ENCODE measurements at regions not wholly inside any gene's neighbourhood (a gene's known extent, or its start where the extent isn't known, plus 50 kb on each side); places are given as distances from the start of the nearest gene placed in this dataset.

DNA sequence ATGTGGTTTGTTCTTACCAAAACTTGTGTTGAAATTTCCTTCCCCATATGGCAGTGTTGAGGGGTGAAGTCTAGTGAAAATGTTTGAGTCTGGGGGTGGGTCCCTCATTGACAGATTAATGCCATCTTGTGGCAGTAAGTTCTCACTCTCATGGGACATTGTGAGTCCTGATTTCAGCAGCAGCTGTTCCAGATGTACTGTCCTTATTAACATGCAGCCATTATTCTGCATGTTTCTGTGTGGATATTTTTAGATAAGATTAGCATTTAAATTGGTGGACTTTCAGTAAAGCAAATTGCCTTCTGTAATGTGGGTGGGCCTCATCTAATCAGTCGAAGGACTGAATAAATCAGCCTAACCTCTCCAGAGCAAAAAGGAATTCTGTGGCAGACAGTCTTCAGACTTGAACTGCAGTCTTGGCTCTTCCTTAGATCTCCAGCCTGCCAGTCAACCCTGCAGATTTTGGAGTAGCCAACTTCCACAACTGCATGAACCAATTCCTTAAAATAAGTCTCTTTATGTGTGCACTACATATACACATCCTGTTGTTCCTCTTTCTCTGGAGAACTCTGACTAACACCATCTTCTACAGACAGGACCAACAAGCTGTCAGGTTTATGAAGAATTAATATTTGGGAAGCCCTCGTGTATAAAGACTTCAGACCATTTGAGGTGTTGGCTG lies 138.7 kb upstream of the ZNF516 start:
- POLR2A ChIA-PET = no interaction called here
- TF ChIP-seq, protein P1, sequence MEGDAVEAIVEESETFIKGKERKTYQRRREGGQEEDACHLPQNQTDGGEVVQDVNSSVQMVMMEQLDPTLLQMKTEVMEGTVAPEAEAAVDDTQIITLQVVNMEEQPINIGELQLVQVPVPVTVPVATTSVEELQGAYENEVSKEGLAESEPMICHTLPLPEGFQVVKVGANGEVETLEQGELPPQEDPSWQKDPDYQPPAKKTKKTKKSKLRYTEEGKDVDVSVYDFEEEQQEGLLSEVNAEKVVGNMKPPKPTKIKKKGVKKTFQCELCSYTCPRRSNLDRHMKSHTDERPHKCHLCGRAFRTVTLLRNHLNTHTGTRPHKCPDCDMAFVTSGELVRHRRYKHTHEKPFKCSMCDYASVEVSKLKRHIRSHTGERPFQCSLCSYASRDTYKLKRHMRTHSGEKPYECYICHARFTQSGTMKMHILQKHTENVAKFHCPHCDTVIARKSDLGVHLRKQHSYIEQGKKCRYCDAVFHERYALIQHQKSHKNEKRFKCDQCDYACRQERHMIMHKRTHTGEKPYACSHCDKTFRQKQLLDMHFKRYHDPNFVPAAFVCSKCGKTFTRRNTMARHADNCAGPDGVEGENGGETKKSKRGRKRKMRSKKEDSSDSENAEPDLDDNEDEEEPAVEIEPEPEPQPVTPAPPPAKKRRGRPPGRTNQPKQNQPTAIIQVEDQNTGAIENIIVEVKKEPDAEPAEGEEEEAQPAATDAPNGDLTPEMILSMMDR (IDR thresholded peaks at IDR 0.05; ENCODE audit: insufficient read depth, low read length, missing control alignments) = no peak
- CTCF ChIA-PET = no interaction called here
- H3K4me3 ChIP-seq (ENCODE audit: low read depth, low read length) = no peak overlapping the region
- no peak for DNase-seq (ENCODE audit: low read depth, low spot score)

DNA sequence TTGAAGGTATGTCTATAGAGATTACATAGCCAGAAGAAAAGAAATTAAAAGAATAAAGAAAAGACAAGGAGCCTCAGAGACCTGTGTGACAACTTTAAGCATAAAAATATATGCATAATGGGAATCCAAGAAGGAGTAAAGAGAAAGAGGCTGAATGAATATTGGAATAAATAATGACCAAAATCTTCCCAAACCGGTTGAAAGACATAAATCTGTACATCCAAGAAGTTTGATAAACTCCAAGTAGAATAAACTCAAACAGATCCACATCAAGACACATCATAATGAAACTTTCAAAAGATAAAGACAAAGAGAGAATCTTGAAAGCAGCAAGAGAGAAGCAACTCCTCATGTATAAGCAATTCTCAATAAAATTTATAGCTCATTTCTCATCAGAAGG lies 132.4 kb upstream of the ZNF516 start:
- ChIA-PET POLR2A (no interaction called here), CTCF (interaction anchor here (1.0 kb wide), 1 partner anchor 228 kb away, joined by 3 read pairs; no protein-coding TSS in a partner anchor)
- no peak for DNase-seq (ENCODE audit: low read depth, low spot score)
- TF ChIP-seq, protein P1 (IDR thresholded peaks at IDR 0.05; ENCODE audit: insufficient read depth, low read length, missing control alignments) = no peak
- no peak overlapping the region for H3K4me3 ChIP-seq (ENCODE audit: low read depth, low read length)

DNA sequence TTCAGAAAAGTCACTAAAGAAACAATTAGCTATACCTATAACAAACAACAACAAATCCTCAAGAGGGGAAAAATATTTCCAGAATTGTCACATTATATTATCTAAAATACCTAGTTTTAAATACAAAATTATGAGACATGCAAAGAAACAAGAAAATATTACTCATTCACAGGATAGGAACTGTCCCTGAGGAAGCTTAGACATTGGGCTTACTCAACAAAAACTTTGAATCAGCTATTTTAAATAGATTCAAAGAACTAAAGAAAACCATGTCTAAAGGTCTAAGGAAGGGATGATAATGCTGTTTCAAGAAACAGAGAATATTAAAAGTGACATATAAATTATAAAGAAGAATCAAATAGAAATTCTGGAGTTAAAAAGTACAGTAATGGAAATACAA lies 131.9 kb upstream of the ZNF516 start:
- no peak overlapping the region for H3K4me3 ChIP-seq (ENCODE audit: low read depth, low read length)
- TF ChIP-seq, protein P1 (IDR thresholded peaks at IDR 0.05; ENCODE audit: insufficient read depth, low read length, missing control alignments) = no peak
- ChIA-PET POLR2A (no interaction called here), CTCF (interaction anchor here (1.0 kb wide), 1 partner anchor 228 kb away, joined by 3 read pairs; no protein-coding TSS in a partner anchor)
- DNase-seq (ENCODE audit: low read depth, low spot score) = no peak

DNA sequence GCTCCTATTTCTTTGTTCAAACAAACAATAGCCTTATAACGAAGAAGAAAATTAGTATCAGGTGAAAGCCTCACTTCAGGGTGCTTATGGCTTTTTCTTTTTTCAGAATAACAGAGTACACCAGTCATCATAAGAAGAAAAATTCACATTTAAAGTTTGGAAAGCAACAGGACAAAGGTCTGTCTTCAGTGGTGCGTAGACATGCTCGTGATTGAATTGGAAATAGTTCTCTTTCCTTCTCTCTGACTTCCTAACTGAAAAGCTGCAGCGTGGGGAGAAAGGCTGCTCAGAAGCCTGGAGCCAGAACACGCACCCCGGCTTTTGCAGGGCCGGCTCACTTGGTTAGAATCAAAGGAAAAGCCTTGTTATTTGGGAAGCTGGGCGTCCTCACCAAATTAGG lies 127.6 kb upstream of the ZNF516 start:
- ChIA-PET CTCF (interaction anchor here (0.8 to 1.9 kb wide), 2 partner anchors 28 to 226 kb away, joined by 3 to 5 read pairs; no protein-coding TSS in a partner anchor), POLR2A (no interaction called here)
- DNase-seq (ENCODE audit: low read depth, low spot score) = no peak
- H3K4me3 ChIP-seq (ENCODE audit: low read depth, low read length) = no peak overlapping the region
- TF ChIP-seq, protein P1 (IDR thresholded peaks at IDR 0.05; ENCODE audit: insufficient read depth, low read length, missing control alignments) = no peak

DNA sequence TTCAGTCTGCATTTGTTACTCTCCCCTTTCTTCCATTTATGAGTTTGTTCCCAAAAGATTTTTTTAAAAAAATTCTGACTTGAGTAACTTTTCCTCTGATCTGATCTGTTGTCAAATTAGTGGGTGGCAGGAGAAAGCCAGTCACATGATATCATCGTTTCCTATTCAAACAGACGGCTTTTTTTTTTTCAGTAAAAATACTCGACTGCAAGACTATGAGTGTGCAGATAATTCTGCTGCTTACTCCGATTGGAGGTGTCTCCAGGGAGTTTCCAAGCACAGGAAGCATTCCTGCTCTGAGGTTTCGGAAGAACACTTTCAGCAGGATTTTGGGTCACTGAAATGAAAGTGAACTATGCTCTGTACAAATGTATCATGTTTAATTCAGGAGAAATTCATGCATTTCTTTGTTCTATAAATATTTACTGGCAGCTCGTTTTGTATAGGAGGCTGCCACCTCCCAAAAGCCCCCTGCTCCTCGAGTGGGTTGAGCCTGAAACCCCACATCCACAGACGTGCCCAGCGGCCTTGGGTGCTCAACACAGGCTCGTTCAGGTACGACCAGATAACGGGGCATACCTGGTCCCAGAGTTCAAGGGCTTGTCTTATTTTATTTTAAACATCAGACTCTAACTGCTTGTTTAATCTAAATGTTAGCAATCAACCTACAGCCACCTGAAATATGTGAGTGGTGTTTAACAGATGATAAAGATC lies 126.9 kb upstream of the ZNF516 start:
- CTCF ChIA-PET = interaction anchor here (1.2 to 5.8 kb wide), 5 partner anchors 27 to 223 kb away, joined by 3 to 66 read pairs (median 9); no protein-coding TSS in a partner anchor
- TF ChIP-seq, protein P1 (IDR thresholded peaks at IDR 0.05; ENCODE audit: insufficient read depth, low read length, missing control alignments) = no peak
- POLR2A ChIA-PET = no interaction called here
- no peak for DNase-seq (ENCODE audit: low read depth, low spot score)
- no peak overlapping the region for H3K4me3 ChIP-seq (ENCODE audit: low read depth, low read length)

DNA sequence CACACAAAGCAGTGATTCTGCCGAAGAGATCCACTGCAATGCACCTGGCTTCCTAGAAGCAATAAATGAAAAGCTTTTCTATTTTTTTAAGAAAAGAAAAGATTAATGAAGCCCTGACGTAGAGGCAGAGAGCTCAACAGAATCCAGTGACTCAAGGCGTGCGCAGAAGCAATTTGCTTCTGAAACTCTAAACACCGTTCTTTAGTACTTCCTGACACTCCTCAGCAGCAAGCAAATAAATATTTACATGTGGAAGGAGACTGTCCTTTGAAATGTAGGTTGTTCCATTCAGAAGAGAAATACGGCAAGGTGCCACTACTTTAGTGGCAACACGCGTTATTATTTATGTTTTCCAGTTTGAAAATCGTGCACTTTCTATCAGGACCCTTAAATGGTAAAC lies 126.2 kb upstream of the ZNF516 start:
- no peak overlapping the region for H3K4me3 ChIP-seq (ENCODE audit: low read depth, low read length)
- CTCF ChIA-PET = interaction anchor here (0.9 to 5.8 kb wide), 11 partner anchors 9 to 231 kb away, joined by 3 to 66 read pairs (median 3); no protein-coding TSS in a partner anchor
- POLR2A ChIA-PET = no interaction called here
- TF ChIP-seq, protein P1 (IDR thresholded peaks at IDR 0.05; ENCODE audit: insufficient read depth, low read length, missing control alignments) = no peak
- no peak for DNase-seq (ENCODE audit: low read depth, low spot score)

All from AG04449 (cell line).